Neutrophil (primary cell): ENCODE measurements at regions not wholly inside any gene's neighbourhood (a gene's known extent, or its start where the extent isn't known, plus 50 kb on each side); places are given as distances from the start of the nearest gene placed in this dataset.
"Not testable (repeated sequence)": the region's sequence is repeated elsewhere in the genome, so short reads cannot be mapped to it uniquely, and the experiment has no call there.

ENCODE experiments used
- H3K27ac ChIP-seq: fragments of 200-600 bp; sonication (generic); 2 replicates; pipeline ENCODE4 v1.5.1; 2016; ENCODE audit warnings: mild to moderate bottlenecking, moderate library complexity
- H3K27me3 ChIP-seq: fragments of 200-600 bp; sonication (generic); 2 replicates; pipeline ENCODE4 v1.6.0; 2016; ENCODE audit warnings: mild to moderate bottlenecking
- H3K36me3 ChIP-seq: fragments of 200-600 bp; sonication (generic); 2 replicates; pipeline ENCODE4 v1.5.1; 2017
- H3K4me1 ChIP-seq, 2 experiments: fragments of 200-600 bp in 1 of 2; sonication (generic) in 1 of 2; 1 replicate in 1 of 2; 2 replicates in 1 of 2; pipeline versions ENCODE4 v1.5.1 to v1.6.1; 2013 to 2016; ENCODE audit warnings: low read depth in 1 of 2, low read length in 1 of 2, mild to moderate bottlenecking in 1 of 2, moderate library complexity in 1 of 2; ENCODE audit not compliant: control insufficient read depth in 1 of 2, insufficient read depth in 1 of 2
- H3K4me3 ChIP-seq, 2 experiments: fragments of 200-600 bp in 1 of 2; sonication (generic) in 1 of 2; 1 replicate in 1 of 2; 2 replicates in 1 of 2; pipeline ENCODE4 v1.5.1; 2013 to 2016; ENCODE audit warnings: low read depth in 1 of 2, low read length in 1 of 2, mild to moderate bottlenecking in 1 of 2, moderate library complexity in 1 of 2
- H3K9me3 ChIP-seq: fragments of 200-600 bp; sonication (generic); 2 replicates; pipeline ENCODE4 v1.5.1; 2016
- CTCF ChIP-seq: fragments of 200-600 bp; sonication (generic); IDR thresholded peaks from 2 replicates; pipeline ENCODE4 v1.5.1; 2016; ENCODE audit warnings: antibody characterized with exemption

DNA sequence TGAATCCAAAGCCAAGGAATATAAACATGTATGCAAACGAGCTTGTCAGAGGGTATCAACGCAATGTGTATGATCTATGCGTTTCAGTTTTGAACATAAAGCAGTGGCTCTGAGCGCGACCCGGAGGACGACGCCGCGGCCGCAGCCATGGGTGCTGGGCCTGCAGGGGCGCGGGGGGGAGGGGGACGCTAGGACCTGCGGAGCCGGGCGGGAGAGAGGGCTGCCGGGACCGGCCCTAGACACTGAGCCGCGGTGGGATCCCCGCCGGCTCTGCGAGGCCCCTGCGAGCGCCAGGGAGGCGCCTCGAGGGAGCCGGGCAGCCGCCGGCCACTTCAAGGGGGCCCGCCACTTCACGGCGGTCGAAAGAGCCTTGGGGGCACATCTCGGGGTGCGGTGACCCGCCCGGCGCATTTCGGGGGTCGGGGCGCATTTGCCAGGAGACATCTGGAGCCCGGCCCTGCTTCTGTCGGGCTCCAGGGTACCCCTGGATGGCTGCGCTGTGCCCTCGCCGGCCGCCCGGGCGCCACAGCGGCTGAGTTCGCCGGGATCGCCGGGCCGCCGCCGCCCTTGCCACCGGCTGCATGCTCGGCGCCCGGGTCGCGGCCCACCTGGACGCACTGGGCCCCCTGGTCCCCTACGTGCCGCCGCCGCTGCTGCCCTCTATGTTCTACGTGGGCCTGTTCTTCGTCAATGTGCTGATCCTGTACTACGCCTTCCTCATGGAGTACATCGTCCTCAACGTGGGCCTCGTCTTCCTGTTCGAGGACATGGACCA, 71.9 kb upstream of the NIPA1 start:
- peaks cover 78% of the 10 kb centered on the region for H3K27me3 ChIP-seq
- not testable (repeated sequence) for H3K9me3 ChIP-seq, H3K4me3 ChIP-seq, H3K4me1 ChIP-seq, H3K27ac ChIP-seq, H3K36me3 ChIP-seq

DNA sequence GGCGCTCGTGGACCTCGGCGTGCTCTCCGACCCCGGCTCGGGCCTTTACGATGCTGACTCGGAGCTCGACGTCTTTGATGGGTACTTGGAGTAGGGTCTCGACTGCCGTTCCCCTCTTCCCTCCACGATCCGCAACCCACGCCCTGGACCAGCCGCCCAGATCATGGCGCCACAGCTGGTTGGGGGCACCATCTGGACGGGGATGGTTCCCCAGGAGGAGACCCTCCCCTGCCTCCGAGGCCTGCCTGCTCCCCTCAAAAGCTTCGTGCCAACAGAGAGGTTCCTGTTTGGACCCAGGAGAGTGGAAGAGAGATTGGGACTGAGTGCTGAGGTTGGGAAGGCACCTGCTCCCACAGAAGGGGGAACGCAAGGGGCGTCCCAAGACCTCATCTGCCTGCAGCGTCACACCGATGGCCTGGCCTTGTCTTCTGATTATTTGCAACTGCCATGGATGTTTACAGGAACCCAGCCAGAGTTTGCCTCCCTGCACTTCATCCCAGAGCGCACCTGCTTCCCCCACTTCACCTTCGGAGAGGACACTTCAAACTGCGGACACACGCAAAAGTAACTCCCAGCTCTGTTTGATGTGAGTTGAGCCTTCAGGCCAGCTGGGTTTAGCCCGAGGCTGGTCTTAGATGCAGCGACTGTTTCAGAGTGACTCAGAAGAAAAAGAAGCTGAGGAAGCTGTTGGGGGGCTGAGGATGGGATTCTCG, 71.2 kb upstream of the NIPA1 start:
- H3K4me3 ChIP-seq, H3K4me1 ChIP-seq, H3K9me3 ChIP-seq, H3K36me3 ChIP-seq, H3K27ac ChIP-seq: not testable (repeated sequence)
- peaks cover 79% of the 10 kb centered on the region for H3K27me3 ChIP-seq

DNA sequence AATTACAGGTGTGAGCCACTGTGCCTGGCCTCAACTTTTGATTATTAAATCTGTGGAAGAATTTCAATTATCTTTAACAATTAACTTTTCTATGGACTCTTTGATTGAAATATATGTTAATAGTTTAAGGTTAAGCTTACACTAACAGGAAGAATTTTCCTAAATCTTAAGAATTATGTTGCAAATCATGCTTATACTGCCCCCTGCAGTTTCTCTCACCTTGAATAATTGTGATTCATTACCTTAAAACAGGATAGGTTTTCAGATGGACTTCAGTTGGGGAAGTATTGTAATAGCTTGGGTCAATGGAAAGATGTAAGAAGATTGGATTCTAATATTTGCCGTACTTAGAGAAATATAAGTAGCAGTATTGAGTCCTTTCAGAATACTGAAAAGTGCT, 66.5 kb upstream of the NIPA1 start:
- H3K36me3 ChIP-seq, H3K9me3 ChIP-seq, H3K4me3 ChIP-seq, H3K27ac ChIP-seq, H3K4me1 ChIP-seq: not testable (repeated sequence)
- peaks cover 56% of the 10 kb centered on the region for H3K27me3 ChIP-seq

DNA sequence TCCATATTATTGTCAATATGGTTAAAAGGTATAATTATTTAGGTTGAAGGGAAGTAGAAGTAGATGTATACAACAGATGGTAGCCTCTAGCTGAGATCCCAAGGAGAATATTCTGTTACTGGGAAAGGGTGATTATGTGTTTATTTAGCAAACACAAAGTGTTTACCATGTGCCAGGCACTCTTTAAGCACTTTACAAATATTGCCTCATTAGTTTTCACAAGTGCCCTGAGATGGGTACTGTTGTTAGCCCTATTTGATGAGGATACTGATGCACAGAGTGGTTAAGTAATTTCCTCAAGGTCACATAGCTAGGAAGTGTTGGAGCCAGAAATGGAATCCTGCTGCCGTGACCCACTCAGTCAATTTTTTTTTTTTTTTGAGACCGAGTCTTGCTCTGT, 60.3 kb upstream of the NIPA1 start:
- not testable (repeated sequence) for H3K27ac ChIP-seq, H3K27me3 ChIP-seq, H3K4me1 ChIP-seq, H3K4me3 ChIP-seq, H3K36me3 ChIP-seq, H3K9me3 ChIP-seq

DNA sequence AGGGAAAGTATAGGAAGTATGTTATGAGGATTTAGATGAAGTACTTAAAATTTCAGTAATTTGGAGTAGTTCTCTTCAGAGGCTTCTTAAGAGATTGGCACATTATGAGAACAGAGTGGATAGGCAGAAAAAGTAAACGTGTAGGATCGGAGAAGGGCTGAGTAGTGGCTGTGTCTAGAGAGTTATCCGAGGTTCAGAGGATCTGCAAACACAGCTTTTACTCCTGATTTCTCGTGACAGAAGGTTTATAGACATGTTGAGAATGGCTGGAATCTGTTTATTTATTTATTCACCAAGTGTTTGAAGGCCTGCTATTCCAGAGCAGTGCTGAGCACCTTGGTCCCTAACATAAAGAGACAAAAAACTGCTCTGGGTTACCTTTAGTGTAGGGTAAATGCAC, 51.4 kb upstream of the NIPA1 start:
- H3K36me3 ChIP-seq, H3K9me3 ChIP-seq, H3K4me3 ChIP-seq, H3K27me3 ChIP-seq, H3K27ac ChIP-seq, H3K4me1 ChIP-seq: not testable (repeated sequence)

GRCh38 chr15:22735781-22736180, 50.7 kb upstream of the NIPA1 start:
- Histone ChIP-seq H3K4me1 (no peaks in the 10 kb centered on the region), H3K36me3 (no peaks in the 10 kb centered on the region), H3K4me3 (no peak overlapping the region), H3K27ac (no peak overlapping the region), H3K9me3 (no peaks in the 10 kb centered on the region), H3K27me3 (no peaks in the 10 kb centered on the region)
- no peak for TF ChIP-seq CTCF

DNA sequence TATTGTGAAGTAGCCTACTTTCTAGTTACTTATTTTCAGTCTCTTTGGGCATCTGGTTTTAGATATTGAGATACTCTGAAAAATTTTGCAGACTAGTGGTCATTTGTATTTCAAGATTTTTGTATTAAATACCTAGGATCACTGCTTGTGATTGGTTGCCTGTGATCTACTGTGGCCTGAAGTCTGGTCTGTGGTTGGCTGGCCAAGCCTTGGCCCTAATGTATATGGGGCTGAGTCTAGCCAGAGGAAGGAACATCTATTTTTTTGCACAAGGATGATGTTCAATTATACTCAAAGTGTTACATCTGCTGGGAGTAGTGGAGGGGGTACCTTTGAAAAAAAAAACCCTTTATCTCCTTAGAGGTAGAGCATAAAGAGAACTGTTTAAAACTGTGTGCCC, 50.2 kb upstream of the NIPA1 start:
- not testable (repeated sequence) for H3K4me3 ChIP-seq, H3K27me3 ChIP-seq, H3K4me1 ChIP-seq, H3K9me3 ChIP-seq, H3K36me3 ChIP-seq, H3K27ac ChIP-seq
